IMR-90 (cell line): ENCODE measurements at regions not wholly inside any gene's neighbourhood (a gene's known extent, or its start where the extent isn't known, plus 50 kb on each side); places are given as distances from the start of the nearest gene placed in this dataset.

ENCODE experiments used
- MAFK ChIP-seq: IDR thresholded peaks from 2 replicates; pipeline ENCODE4 v1.6.1; 2012; ENCODE audit warnings: low read depth, low read length, improper control_type of control experiment
- RAD21 ChIP-seq: IDR thresholded peaks from 2 replicates; pipeline ENCODE4 v1.6.1; 2012; ENCODE audit warnings: low read length, improper control_type of control experiment
- TF ChIP-seq, protein P1 (sequence below): conservative IDR thresholded peaks from 2 replicates; pipeline ENCODE4 v1.5.1; 2012; ENCODE audit warnings: mild to moderate bottlenecking, low read depth, low read length, improper control_type of control experiment

GRCh38 chr5:20230010-20230409 is 242.0 kb upstream of the CDH18 start:
- no peak for TF ChIP-seq MAFK
- TF ChIP-seq, protein P1, sequence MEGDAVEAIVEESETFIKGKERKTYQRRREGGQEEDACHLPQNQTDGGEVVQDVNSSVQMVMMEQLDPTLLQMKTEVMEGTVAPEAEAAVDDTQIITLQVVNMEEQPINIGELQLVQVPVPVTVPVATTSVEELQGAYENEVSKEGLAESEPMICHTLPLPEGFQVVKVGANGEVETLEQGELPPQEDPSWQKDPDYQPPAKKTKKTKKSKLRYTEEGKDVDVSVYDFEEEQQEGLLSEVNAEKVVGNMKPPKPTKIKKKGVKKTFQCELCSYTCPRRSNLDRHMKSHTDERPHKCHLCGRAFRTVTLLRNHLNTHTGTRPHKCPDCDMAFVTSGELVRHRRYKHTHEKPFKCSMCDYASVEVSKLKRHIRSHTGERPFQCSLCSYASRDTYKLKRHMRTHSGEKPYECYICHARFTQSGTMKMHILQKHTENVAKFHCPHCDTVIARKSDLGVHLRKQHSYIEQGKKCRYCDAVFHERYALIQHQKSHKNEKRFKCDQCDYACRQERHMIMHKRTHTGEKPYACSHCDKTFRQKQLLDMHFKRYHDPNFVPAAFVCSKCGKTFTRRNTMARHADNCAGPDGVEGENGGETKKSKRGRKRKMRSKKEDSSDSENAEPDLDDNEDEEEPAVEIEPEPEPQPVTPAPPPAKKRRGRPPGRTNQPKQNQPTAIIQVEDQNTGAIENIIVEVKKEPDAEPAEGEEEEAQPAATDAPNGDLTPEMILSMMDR = no peak
- TF ChIP-seq RAD21 = no peak
